ENCODE measurements at regions not wholly inside any gene's neighbourhood (a gene's known extent, or its start where the extent isn't known, plus 50 kb on each side); places are given as distances from the start of the nearest gene placed in this dataset.
"Not testable (repeated sequence)": the region's sequence is repeated elsewhere in the genome, so short reads cannot be mapped to it uniquely, and the experiment has no call there.

- H3K4me1 ChIP-seq = no peaks in the 10 kb centered on the region
- no peak overlapping the region for H3K9ac ChIP-seq
- H3K27ac ChIP-seq = no peak overlapping the region
- no peaks in the 10 kb centered on the region for H4K20me1 ChIP-seq
- H3K27me3 ChIP-seq = no peaks in the 10 kb centered on the region
- no peak overlapping the region for H3K4me2 ChIP-seq
- no peak overlapping the region for H3K4me3 ChIP-seq
- TF ChIP-seq Cebpa-rat (IDR thresholded peaks at IDR 0.05) = no peak
- no peaks in the 10 kb centered on the region for H3K36me3 ChIP-seq
- no peaks in the 10 kb centered on the region for H3K9me3 ChIP-seq
These were observed 138.2 kb upstream of the TUSC1 start for GRCh38 chr9:25816439-25816838.

GRCh38 chr9:25814023-25814422 lies 135.8 kb upstream of the TUSC1 start:
- Histone ChIP-seq H3K9ac (no peak overlapping the region), H3K4me1 (no peaks in the 10 kb centered on the region), H3K36me3 (no peaks in the 10 kb centered on the region), H3K9me3 (no peaks in the 10 kb centered on the region), H4K20me1 (no peaks in the 10 kb centered on the region), H3K4me2 (no peak overlapping the region), H3K4me3 (no peak overlapping the region), H3K27ac (no peak overlapping the region), H3K27me3 (no peaks in the 10 kb centered on the region)
- no peak for TF ChIP-seq Cebpa-rat (IDR thresholded peaks at IDR 0.05)

- Histone ChIP-seq H3K36me3 (no peaks in the 10 kb centered on the region), H3K27me3 (no peaks in the 10 kb centered on the region), H3K9me3 (no peaks in the 10 kb centered on the region), H4K20me1 (no peaks in the 10 kb centered on the region), H3K27ac (no peak overlapping the region), H3K4me2 (no peak overlapping the region), H3K4me1 (no peaks in the 10 kb centered on the region), H3K9ac (no peak overlapping the region), H3K4me3 (no peak overlapping the region)
- no peak for TF ChIP-seq Cebpa-rat (IDR thresholded peaks at IDR 0.05)
These were observed 135.2 kb upstream of the TUSC1 start for GRCh38 chr9:25813478-25813877.

DNA sequence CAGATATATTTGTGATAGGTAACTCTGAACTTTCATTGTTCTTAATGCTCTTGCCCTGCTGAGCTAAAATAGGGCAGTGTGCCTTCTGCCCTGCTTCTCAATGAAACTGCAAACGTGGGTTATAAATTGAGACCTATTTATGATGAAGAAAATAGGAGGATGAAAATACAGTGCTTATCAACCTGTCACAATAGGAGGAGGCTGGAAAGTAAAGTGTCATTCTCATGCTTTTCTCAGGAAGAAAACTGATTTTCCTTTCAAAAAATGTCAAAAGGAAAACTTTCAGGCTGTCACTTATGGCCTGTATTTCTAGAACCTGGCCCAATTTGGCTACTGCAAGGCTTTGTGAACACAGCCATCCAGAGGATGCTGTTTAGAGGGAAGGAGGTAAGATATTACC lies 130.3 kb upstream of the TUSC1 start:
- Histone ChIP-seq H4K20me1 (no peaks in the 10 kb centered on the region), H3K36me3 (no peaks in the 10 kb centered on the region), H3K4me3 (no peak overlapping the region), H3K4me1 (no peaks in the 10 kb centered on the region), H3K27ac (no peak overlapping the region), H3K4me2 (no peak overlapping the region), H3K27me3 (no peaks in the 10 kb centered on the region), H3K9me3 (no peaks in the 10 kb centered on the region), H3K9ac (no peak overlapping the region)
- no peak for TF ChIP-seq Cebpa-rat (IDR thresholded peaks at IDR 0.05)

GRCh38 chr9:25804856-25805255 lies 126.6 kb upstream of the TUSC1 start:
- H3K4me2 ChIP-seq = no peak overlapping the region
- H3K27ac ChIP-seq = no peak overlapping the region
- no peaks in the 10 kb centered on the region for H4K20me1 ChIP-seq
- no peak for TF ChIP-seq Cebpa-rat (IDR thresholded peaks at IDR 0.05)
- H3K36me3 ChIP-seq = no peaks in the 10 kb centered on the region
- no peaks in the 10 kb centered on the region for H3K9me3 ChIP-seq
- H3K27me3 ChIP-seq = no peaks in the 10 kb centered on the region
- H3K4me3 ChIP-seq = no peak overlapping the region
- no peaks in the 10 kb centered on the region for H3K4me1 ChIP-seq
- no peak overlapping the region for H3K9ac ChIP-seq

DNA sequence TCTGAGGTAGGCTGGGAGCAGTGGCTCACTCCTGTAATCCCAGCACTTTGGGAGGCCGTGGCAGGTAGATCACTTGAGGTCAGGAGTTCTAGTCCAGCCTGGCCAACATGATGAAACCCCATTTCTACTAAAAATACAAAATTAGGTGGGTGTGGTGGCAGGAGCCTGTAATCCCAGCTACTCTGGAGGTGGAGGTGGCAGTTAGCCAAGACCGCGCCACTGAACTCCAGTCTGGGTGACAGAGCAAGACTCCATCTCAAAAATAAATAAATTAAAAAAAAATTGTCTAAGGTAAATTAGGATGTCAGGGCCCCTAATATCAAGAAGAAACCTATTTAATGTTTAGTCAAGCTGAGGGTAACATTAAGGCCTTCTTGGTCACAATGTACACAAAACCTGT lies 123.7 kb upstream of the TUSC1 start:
- H3K27me3 ChIP-seq, H3K4me2 ChIP-seq, H3K9ac ChIP-seq: not testable (repeated sequence)

GRCh38 chr9:25773805-25774204 lies 95.6 kb upstream of the TUSC1 start:
- Histone ChIP-seq H3K36me3 (no peaks in the 10 kb centered on the region), H4K20me1 (no peaks in the 10 kb centered on the region), H3K9ac (no peak overlapping the region), H3K4me2 (no peak overlapping the region), H3K9me3 (no peaks in the 10 kb centered on the region), H3K27ac (no peak overlapping the region), H3K27me3 (no peaks in the 10 kb centered on the region), H3K4me3 (no peak overlapping the region), H3K4me1 (no peaks in the 10 kb centered on the region)
- TF ChIP-seq Cebpa-rat (IDR thresholded peaks at IDR 0.05) = no peak

More for the DNA sequence above, 123.7 kb upstream of the TUSC1 start:
- not testable (repeated sequence) for H3K4me1 ChIP-seq, H3K9me3 ChIP-seq, H4K20me1 ChIP-seq, H3K27ac ChIP-seq, H3K4me3 ChIP-seq, H3K36me3 ChIP-seq

GRCh38 chr9:25755951-25756350 lies 77.7 kb upstream of the TUSC1 start:
- Histone ChIP-seq H3K27me3 (no peaks in the 10 kb centered on the region), H3K4me2 (no peak overlapping the region), H3K4me3 (no peak overlapping the region), H4K20me1 (no peaks in the 10 kb centered on the region), H3K9ac (no peak overlapping the region), H3K9me3 (no peaks in the 10 kb centered on the region), H3K27ac (no peak overlapping the region), H3K36me3 (no peaks in the 10 kb centered on the region), H3K4me1 (no peaks in the 10 kb centered on the region)
- no peak for TF ChIP-seq Cebpa-rat (IDR thresholded peaks at IDR 0.05)

- no peak overlapping the region for H3K4me2 ChIP-seq
- no peaks in the 10 kb centered on the region for H3K27me3 ChIP-seq
- H4K20me1 ChIP-seq = no peaks in the 10 kb centered on the region
- no peaks in the 10 kb centered on the region for H3K36me3 ChIP-seq
- H3K27ac ChIP-seq = no peak overlapping the region
- no peaks in the 10 kb centered on the region for H3K4me1 ChIP-seq
- H3K4me3 ChIP-seq = no peak overlapping the region
- H3K9me3 ChIP-seq = no peaks in the 10 kb centered on the region
- TF ChIP-seq Cebpa-rat (IDR thresholded peaks at IDR 0.05) = no peak
- H3K9ac ChIP-seq = no peak overlapping the region
These were observed 74.2 kb upstream of the TUSC1 start for GRCh38 chr9:25752398-25752797.

DNA sequence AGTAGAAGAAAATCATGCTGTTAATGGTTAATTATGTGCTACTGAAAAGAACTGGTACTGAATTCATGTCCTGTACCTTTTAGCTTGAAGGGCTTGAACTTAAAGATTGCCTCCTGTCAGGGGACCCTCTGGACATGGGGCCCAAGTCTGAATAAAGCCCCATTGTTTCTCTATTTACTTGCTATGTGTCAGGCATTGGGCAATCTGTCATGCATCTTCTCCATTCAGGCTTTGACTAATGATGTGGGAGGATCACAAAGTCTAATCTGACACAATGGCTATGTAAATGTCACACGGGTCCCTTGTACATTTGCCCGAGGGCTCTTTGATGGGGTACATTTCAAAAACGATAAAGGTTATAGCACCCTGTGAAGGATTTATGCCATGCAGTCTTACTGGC lies 64.0 kb upstream of the TUSC1 start:
- H4K20me1 ChIP-seq = no peaks in the 10 kb centered on the region
- no peaks in the 10 kb centered on the region for H3K36me3 ChIP-seq
- no peaks in the 10 kb centered on the region for H3K4me1 ChIP-seq
- H3K27me3 ChIP-seq = no peaks in the 10 kb centered on the region
- TF ChIP-seq Cebpa-rat (IDR thresholded peaks at IDR 0.05) = no peak
- no peaks in the 10 kb centered on the region for H3K9me3 ChIP-seq
- no peak overlapping the region for H3K4me2 ChIP-seq
- no peak overlapping the region for H3K9ac ChIP-seq
- H3K4me3 ChIP-seq = no peak overlapping the region
- H3K27ac ChIP-seq = no peak overlapping the region

GRCh38 chr9:25733336-25733982 lies 55.2 kb upstream of the TUSC1 start:
- Histone ChIP-seq H3K4me1 (no peaks in the 10 kb centered on the region), H3K4me2 (no peak overlapping the region), H4K20me1 (no peaks in the 10 kb centered on the region), H3K9ac (no peak overlapping the region), H3K27ac (no peak overlapping the region), H3K4me3 (no peak overlapping the region), H3K27me3 (no peaks in the 10 kb centered on the region), H3K9me3 (no peaks in the 10 kb centered on the region), H3K36me3 (no peaks in the 10 kb centered on the region)
- no peak for TF ChIP-seq Cebpa-rat (IDR thresholded peaks at IDR 0.05)

- not testable (repeated sequence) for H4K20me1 ChIP-seq, H3K4me3 ChIP-seq, H3K36me3 ChIP-seq, H3K9ac ChIP-seq, H3K4me2 ChIP-seq, H3K9me3 ChIP-seq, H3K27ac ChIP-seq, H3K4me1 ChIP-seq, H3K27me3 ChIP-seq
These were observed 53.9 kb upstream of the TUSC1 start for GRCh38 chr9:25731895-25732794.
